ENCODE measurements at regions not wholly inside any gene's neighbourhood (a gene's known extent, or its start where the extent isn't known, plus 50 kb on each side); places are given as distances from the start of the nearest gene placed in this dataset.

DNA sequence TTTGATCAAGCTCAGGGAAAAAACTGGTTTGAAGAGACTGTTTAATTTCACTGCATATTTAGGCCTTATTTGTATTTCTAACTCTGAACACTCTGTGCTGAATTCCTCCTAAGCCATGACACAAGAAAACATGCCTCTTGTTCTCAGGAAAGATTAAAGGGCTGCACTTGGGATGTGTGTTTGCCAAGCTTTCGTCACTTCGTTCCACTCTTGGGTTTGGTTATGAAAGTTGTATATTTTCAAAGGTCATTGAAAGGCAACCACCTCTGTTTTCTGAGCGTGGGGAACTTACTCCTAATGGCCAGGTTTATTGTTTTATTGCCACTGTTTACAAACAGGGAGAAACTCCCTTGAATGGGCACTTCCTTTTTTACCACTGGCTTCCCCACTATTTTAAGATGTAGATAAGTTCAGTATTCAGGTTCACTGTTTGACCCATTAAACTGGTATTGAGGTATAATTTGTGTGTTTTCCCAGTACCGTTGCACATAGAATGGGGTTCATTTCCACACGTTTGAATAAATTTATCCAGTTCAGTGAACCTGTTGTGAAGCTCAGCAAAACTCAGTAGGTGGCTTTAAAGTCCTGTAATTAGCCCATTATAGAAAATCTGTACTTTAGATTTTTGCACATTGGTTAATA, 65.3 kb downstream of the NKX2-1 start:
- TF ChIP-seq, protein P1, sequence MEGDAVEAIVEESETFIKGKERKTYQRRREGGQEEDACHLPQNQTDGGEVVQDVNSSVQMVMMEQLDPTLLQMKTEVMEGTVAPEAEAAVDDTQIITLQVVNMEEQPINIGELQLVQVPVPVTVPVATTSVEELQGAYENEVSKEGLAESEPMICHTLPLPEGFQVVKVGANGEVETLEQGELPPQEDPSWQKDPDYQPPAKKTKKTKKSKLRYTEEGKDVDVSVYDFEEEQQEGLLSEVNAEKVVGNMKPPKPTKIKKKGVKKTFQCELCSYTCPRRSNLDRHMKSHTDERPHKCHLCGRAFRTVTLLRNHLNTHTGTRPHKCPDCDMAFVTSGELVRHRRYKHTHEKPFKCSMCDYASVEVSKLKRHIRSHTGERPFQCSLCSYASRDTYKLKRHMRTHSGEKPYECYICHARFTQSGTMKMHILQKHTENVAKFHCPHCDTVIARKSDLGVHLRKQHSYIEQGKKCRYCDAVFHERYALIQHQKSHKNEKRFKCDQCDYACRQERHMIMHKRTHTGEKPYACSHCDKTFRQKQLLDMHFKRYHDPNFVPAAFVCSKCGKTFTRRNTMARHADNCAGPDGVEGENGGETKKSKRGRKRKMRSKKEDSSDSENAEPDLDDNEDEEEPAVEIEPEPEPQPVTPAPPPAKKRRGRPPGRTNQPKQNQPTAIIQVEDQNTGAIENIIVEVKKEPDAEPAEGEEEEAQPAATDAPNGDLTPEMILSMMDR (IDR thresholded peaks at IDR 0.05), result no peak
- no peak for TF ChIP-seq POLR2A (IDR thresholded peaks at IDR 0.05)

All from heart left ventricle (tissue), 13 donors.